Neural cell (in vitro differentiated cells): ENCODE measurements at regions not wholly inside any gene's neighbourhood (a gene's known extent, or its start where the extent isn't known, plus 50 kb on each side); places are given as distances from the start of the nearest gene placed in this dataset.

Experiments
- H2AFZ ChIP-seq: fragments of 200-600, 300-800 bp; sonication (generic), shearing (Covaris generic); 2 replicates; pipeline ENCODE4 v1.6.0; 2014; ENCODE audit warnings: low read depth, mild to moderate bottlenecking, antibody characterized with exemption, low read length, moderate library complexity
- H3F3A ChIP-seq: fragments of 200-600 bp; shearing (Covaris generic); 2 replicates; pipeline ENCODE4 v1.6.1; 2016; ENCODE audit warnings: mild to moderate bottlenecking, moderate library complexity, mixed read lengths, antibody characterized with exemption, low read length; ENCODE audit not compliant: insufficient read depth, poor library complexity, severe bottlenecking
- H3K27ac ChIP-seq: fragments of 200-600, 300-800 bp; sonication (generic), shearing (Covaris generic); 2 replicates; pipeline ENCODE4 v1.5.1; 2014; ENCODE audit warnings: mild to moderate bottlenecking, low read length, moderate library complexity
- H3K27me3 ChIP-seq: fragments of 300-800, 200-600 bp; sonication (generic), shearing (Covaris generic); 2 replicates; pipeline ENCODE4 v1.6.0; 2014; ENCODE audit warnings: mild to moderate bottlenecking, low read depth, low read length, moderate library complexity; ENCODE audit not compliant: insufficient read depth
- H3K36me3 ChIP-seq: fragments of 300-800, 200-600 bp; sonication (generic), shearing (Covaris generic); 2 replicates; pipeline ENCODE4 v1.5.1; 2014; ENCODE audit warnings: mild to moderate bottlenecking, antibody characterized with exemption, low read length, moderate library complexity; ENCODE audit not compliant: insufficient read depth
- H3K4me2 ChIP-seq: fragments of 300-800, 200-600 bp; sonication (generic), shearing (Covaris generic); 2 replicates; pipeline ENCODE4 v1.6.0; 2014; ENCODE audit warnings: mild to moderate bottlenecking, low read length
- H3K4me3 ChIP-seq: fragments of 300-800, 200-600 bp; sonication (generic), shearing (Covaris generic); 2 replicates; pipeline ENCODE4 v1.5.1; 2014; ENCODE audit warnings: mild to moderate bottlenecking, low read length, moderate library complexity
- H3K79me2 ChIP-seq: fragments of 200-600 bp; shearing (Covaris generic); replicated peaks from 2 replicates; pipeline ENCODE4 v1.6.0; 2014; ENCODE audit warnings: mild to moderate bottlenecking, low read length, moderate library complexity; ENCODE audit not compliant: insufficient read depth
- H3K9ac ChIP-seq: fragments of 300-800, 200-600 bp; sonication (generic), shearing (Covaris generic); 2 replicates; pipeline ENCODE4 v1.6.1; 2016; ENCODE audit warnings: mild to moderate bottlenecking, low read length, mixed read lengths
- H3K9me2 ChIP-seq: fragments of 200-600 bp; shearing (Covaris generic); 2 replicates; pipeline ENCODE4 v1.6.1; 2016; ENCODE audit warnings: mild to moderate bottlenecking, low read length, mixed read lengths; ENCODE audit not compliant: insufficient read depth
- H3K9me3 ChIP-seq: fragments of 200-600, 300-800 bp; sonication (generic), shearing (Covaris generic); 2 replicates; pipeline ENCODE4 v1.6.1; 2016; ENCODE audit warnings: mild to moderate bottlenecking, mixed run types, low read length, moderate library complexity, mixed read lengths
- H4K20me1 ChIP-seq: fragments of 200-600 bp; shearing (Covaris generic); 2 replicates; pipeline ENCODE4 v1.6.1; 2016; ENCODE audit warnings: mild to moderate bottlenecking, mixed run types; ENCODE audit not compliant: insufficient read depth
- CTCF ChIP-seq: fragments of 450-650 bp; IDR thresholded peaks from 2 replicates; pipeline ENCODE4 v1.5.1; 2014; ENCODE audit warnings: antibody characterized with exemption, mild to moderate bottlenecking, moderate library complexity; ENCODE audit not compliant: poor library complexity, severe bottlenecking
- EP300 ChIP-seq: fragments of 450-650 bp; conservative IDR thresholded peaks from 2 replicates; pipeline ENCODE4 v1.6.1; 2014; ENCODE audit warnings: antibody characterized with exemption, mild to moderate bottlenecking, moderate library complexity; ENCODE audit not compliant: poor library complexity, severe bottlenecking
- EZH2 ChIP-seq: fragments of 200-600, 300-800 bp; shearing (Covaris generic), sonication (generic); IDR thresholded peaks from 2 replicates; pipeline ENCODE4 v1.6.1; 2014; ENCODE audit warnings: antibody characterized with exemption, low read length, borderline replicate concordance, mild to moderate bottlenecking; ENCODE audit not compliant: insufficient read depth, poor library complexity, severe bottlenecking
- MXI1 ChIP-seq: fragments of 450-650 bp; conservative IDR thresholded peaks from 2 replicates; pipeline ENCODE4 v1.6.1; 2014; ENCODE audit warnings: antibody characterized with exemption, mild to moderate bottlenecking; ENCODE audit not compliant: poor library complexity, severe bottlenecking
- POLR2AphosphoS5 ChIP-seq: IDR thresholded peaks from 2 replicates; pipeline ENCODE4 v1.6.1; 2012
- RAD21 ChIP-seq: fragments of 450-650 bp; conservative IDR thresholded peaks from 2 replicates; pipeline ENCODE4 v1.6.1; 2014; ENCODE audit warnings: antibody characterized with exemption, mild to moderate bottlenecking, moderate library complexity
- REST ChIP-seq: IDR thresholded peaks from 2 replicates; pipeline ENCODE4 v1.6.1; 2012; ENCODE audit warnings: borderline replicate concordance
- SMC3 ChIP-seq: fragments of 450-650 bp; conservative IDR thresholded peaks from 2 replicates; pipeline ENCODE4 v1.6.1; 2014; ENCODE audit warnings: antibody characterized with exemption, mild to moderate bottlenecking, moderate library complexity; ENCODE audit not compliant: poor library complexity
- TAF1 ChIP-seq: IDR thresholded peaks from 2 replicates; pipeline ENCODE4 v1.6.1; 2012; ENCODE audit warnings: low read depth

- TF ChIP-seq MXI1 = no peak
- H4K20me1 ChIP-seq = no peaks in the 10 kb centered on the region
- H2AFZ ChIP-seq = no peak overlapping the region
- H3K27ac ChIP-seq = no peak overlapping the region
- no peaks in the 10 kb centered on the region for H3F3A ChIP-seq
- no peak overlapping the region for H3K4me3 ChIP-seq
- H3K4me2 ChIP-seq = no peak overlapping the region
- H3K9me2 ChIP-seq = no peaks in the 10 kb centered on the region
- no peaks in the 10 kb centered on the region for H3K27me3 ChIP-seq
- H3K36me3 ChIP-seq = no peaks in the 10 kb centered on the region
- no peaks in the 10 kb centered on the region for H3K9me3 ChIP-seq
- H3K9ac ChIP-seq = no peak overlapping the region
- no peaks in the 10 kb centered on the region for H3K79me2 ChIP-seq
These were observed 122.8 kb upstream of the EEF1E1 start for GRCh38 chr6:8225113-8225512.

- no peak for TF ChIP-seq REST
- TF ChIP-seq POLR2AphosphoS5 = no peak
- TF ChIP-seq SMC3 = no peak
- no peak for TF ChIP-seq EP300
- TF ChIP-seq EZH2 = no peak
- no peak for TF ChIP-seq CTCF
- no peak for TF ChIP-seq TAF1
- no peak for TF ChIP-seq RAD21
- TF ChIP-seq MXI1 = no peak
- H2AFZ ChIP-seq = no peak overlapping the region
- no peak overlapping the region for H3K27ac ChIP-seq
- H3K9ac ChIP-seq = no peak overlapping the region
- H3K79me2 ChIP-seq = no peaks in the 10 kb centered on the region
- H3K4me3 ChIP-seq = no peak overlapping the region
- H3K36me3 ChIP-seq = no peaks in the 10 kb centered on the region
- no peak overlapping the region for H3K4me2 ChIP-seq
- H3F3A ChIP-seq = no peaks in the 10 kb centered on the region
- H3K9me3 ChIP-seq = no peaks in the 10 kb centered on the region
- no peaks in the 10 kb centered on the region for H3K9me2 ChIP-seq
- H3K27me3 ChIP-seq = no peaks in the 10 kb centered on the region
- no peaks in the 10 kb centered on the region for H4K20me1 ChIP-seq
These were observed 121.3 kb upstream of the EEF1E1 start for GRCh38 chr6:8223678-8224077.

GRCh38 chr6:8219352-8219943, 117.1 kb upstream of the EEF1E1 start:
- Histone ChIP-seq H4K20me1 (no peaks in the 10 kb centered on the region), H3F3A (no peaks in the 10 kb centered on the region), H3K4me2 (no peak overlapping the region), H3K9ac (no peak overlapping the region), H3K36me3 (no peaks in the 10 kb centered on the region), H3K27me3 (no peaks in the 10 kb centered on the region), H3K79me2 (no peaks in the 10 kb centered on the region), H2AFZ (no peak overlapping the region), H3K27ac (no peak overlapping the region), H3K9me2 (no peaks in the 10 kb centered on the region), H3K4me3 (no peak overlapping the region), H3K9me3 (no peaks in the 10 kb centered on the region)
- TF ChIP-seq CTCF (peak; percentile 70), EZH2 (no peak), MXI1 (no peak), EP300 (no peak), REST (no peak), TAF1 (no peak), SMC3 (peak; percentile 76), POLR2AphosphoS5 (no peak), RAD21 (peak; percentile 68)
